CD14-positive monocyte (primary cell): ENCODE measurements at regions not wholly inside any gene's neighbourhood (a gene's known extent, or its start where the extent isn't known, plus 50 kb on each side); places are given as distances from the start of the nearest gene placed in this dataset.

Source experiments
- DNase-seq, 3 donors: peaks; one replicate each; pipeline ENCODE4 v3.0.0-alpha.2; 2011 to 2022
- H2AFZ ChIP-seq: 2 replicates; pipeline ENCODE4 v1.6.0; 2012; ENCODE audit warnings: mild to moderate bottlenecking, low read depth, low read length, inconsistent platforms; ENCODE audit not compliant: insufficient read depth, poor library complexity, severe bottlenecking
- H3K27ac ChIP-seq, 2 donors: 1 replicate in 1 of 2; 2 replicates in 1 of 2; pipeline ENCODE4 v1.5.1; 2012 to 2013; ENCODE audit warnings: low read length in 2 of 2, control low read depth in 1 of 2, inconsistent platforms in 1 of 2, low read depth in 1 of 2, mild to moderate bottlenecking in 1 of 2
- H3K27me3 ChIP-seq, 2 donors: one replicate each; pipeline versions ENCODE4 v1.6.0 to v1.6.1; 2011 to 2013; ENCODE audit warnings: low read length in 2 of 2; ENCODE audit not compliant: control insufficient read depth in 2 of 2, insufficient read depth in 2 of 2
- H3K36me3 ChIP-seq, 2 donors: replicated peaks in 1 of 2; 1 replicate in 1 of 2; 2 replicates in 1 of 2; pipeline versions ENCODE4 v1.5.1 to v1.6.1; 2012 to 2013; ENCODE audit warnings: low read length in 2 of 2, control low read depth in 1 of 2, inconsistent platforms in 1 of 2, mild to moderate bottlenecking in 1 of 2; ENCODE audit not compliant: insufficient read depth in 2 of 2, control insufficient read depth in 1 of 2
- H3K4me1 ChIP-seq, 2 donors: 1 replicate in 1 of 2; 2 replicates in 1 of 2; pipeline versions ENCODE4 v1.5.1 to v1.6.1; 2012 to 2013; ENCODE audit warnings: low read length in 2 of 2, control low read depth in 1 of 2, inconsistent platforms in 1 of 2, mild to moderate bottlenecking in 1 of 2, moderate library complexity in 1 of 2; ENCODE audit not compliant: insufficient read depth in 2 of 2, control insufficient read depth in 1 of 2
- H3K4me2 ChIP-seq: replicated peaks from 2 replicates; pipeline ENCODE3; 2012; ENCODE audit warnings: low read length, moderate library complexity, mild to moderate bottlenecking; ENCODE audit not compliant: poor library complexity, severe bottlenecking; ENCODE audit errors: extremely low read depth
- H3K4me3 ChIP-seq, 3 experiments: fragments of 200-600 bp in 1 of 3; sonication (generic) in 1 of 3; replicated peaks in 1 of 3; 1 replicate in 2 of 3; 2 replicates in 1 of 3; pipeline ENCODE4 v1.5.1; 2011 to 2013; ENCODE audit warnings: low read length in 3 of 3, mild to moderate bottlenecking in 3 of 3, control low read depth in 2 of 3, low read depth in 2 of 3, inconsistent platforms in 1 of 3, moderate library complexity in 1 of 3
- H3K79me2 ChIP-seq: 2 replicates; pipeline ENCODE4 v1.6.0; 2012; ENCODE audit warnings: mild to moderate bottlenecking, control low read depth, inconsistent platforms, low read length, moderate library complexity; ENCODE audit not compliant: insufficient read depth
- H3K9ac ChIP-seq: 2 replicates; pipeline ENCODE4 v1.6.0; 2017; ENCODE audit warnings: low read length, mild to moderate bottlenecking; ENCODE audit not compliant: insufficient read depth, poor library complexity, severe bottlenecking
- H3K9me3 ChIP-seq, 2 donors: replicated peaks in 1 of 2; 1 replicate in 1 of 2; 2 replicates in 1 of 2; pipeline versions ENCODE4 v1.5.1 to v1.6.1; 2012 to 2013; ENCODE audit warnings: low read length in 2 of 2, control low read depth in 1 of 2; ENCODE audit not compliant: control insufficient read depth in 1 of 2, insufficient read depth in 1 of 2
- H4K20me1 ChIP-seq: 2 replicates; pipeline ENCODE4 v1.6.0; 2012; ENCODE audit warnings: mild to moderate bottlenecking, low read length, control low read depth, moderate library complexity; ENCODE audit not compliant: insufficient read depth
- H3K27ac Mint-ChIP-seq, 7 donors: one replicate each; pipeline ENCODE4 v1.8.0; 2020; ENCODE audit warnings: mild to moderate bottlenecking in 7 of 7, mixed read lengths in 7 of 7, moderate library complexity in 6 of 7, inconsistent platforms in 2 of 7
- H3K27me3 Mint-ChIP-seq, 3 donors: one replicate each; pipeline ENCODE4 v1.8.0; 2021 to 2022; ENCODE audit warnings: low read depth in 3 of 3, mild to moderate bottlenecking in 3 of 3, mixed read lengths in 3 of 3, moderate library complexity in 3 of 3, inconsistent platforms in 1 of 3
- H3K36me3 Mint-ChIP-seq, 2 donors: one replicate each; pipeline ENCODE4 v1.8.0; 2020; ENCODE audit warnings: mixed read lengths in 2 of 2, inconsistent platforms in 1 of 2, mild to moderate bottlenecking in 1 of 2
- H3K4me1 Mint-ChIP-seq: one replicate; pipeline ENCODE4 v1.8.0; 2020; ENCODE audit warnings: mild to moderate bottlenecking, mixed read lengths
- H3K4me3 Mint-ChIP-seq, 2 donors: one replicate each; pipeline ENCODE4 v1.8.0; 2020; ENCODE audit warnings: mild to moderate bottlenecking in 2 of 2, mixed read lengths in 2 of 2, moderate library complexity in 1 of 2
- H3K9me3 Mint-ChIP-seq, 7 donors: one replicate each; pipeline ENCODE4 v1.8.0; 2020 to 2022; ENCODE audit warnings: mixed read lengths in 7 of 7, mild to moderate bottlenecking in 6 of 7, moderate library complexity in 6 of 7, inconsistent platforms in 2 of 7
- CTCF ChIP-seq: fragments of 200-600 bp; IDR thresholded peaks from one replicate; pipeline ENCODE4 v1.8.0; 2022; ENCODE audit warnings: antibody characterized with exemption, mild to moderate bottlenecking
- WGBS: methylation state at CpG from one replicate; pipeline ENCODE4 v1.1.5; 2013; ENCODE audit warnings: missing lambda C conversion rate; ENCODE audit not compliant: insufficient coverage; 5-methylcytosine and 5-hydroxymethylcytosine counted together
- intact Hi-C, 2 donors: fragments of 100-400 bp; cut with micrococcal nuclease; formaldehyde crosslinking; loops; one replicate each; pipeline versions ENCODE4 v1.15.0 to v1.15.1; 2023

DNA sequence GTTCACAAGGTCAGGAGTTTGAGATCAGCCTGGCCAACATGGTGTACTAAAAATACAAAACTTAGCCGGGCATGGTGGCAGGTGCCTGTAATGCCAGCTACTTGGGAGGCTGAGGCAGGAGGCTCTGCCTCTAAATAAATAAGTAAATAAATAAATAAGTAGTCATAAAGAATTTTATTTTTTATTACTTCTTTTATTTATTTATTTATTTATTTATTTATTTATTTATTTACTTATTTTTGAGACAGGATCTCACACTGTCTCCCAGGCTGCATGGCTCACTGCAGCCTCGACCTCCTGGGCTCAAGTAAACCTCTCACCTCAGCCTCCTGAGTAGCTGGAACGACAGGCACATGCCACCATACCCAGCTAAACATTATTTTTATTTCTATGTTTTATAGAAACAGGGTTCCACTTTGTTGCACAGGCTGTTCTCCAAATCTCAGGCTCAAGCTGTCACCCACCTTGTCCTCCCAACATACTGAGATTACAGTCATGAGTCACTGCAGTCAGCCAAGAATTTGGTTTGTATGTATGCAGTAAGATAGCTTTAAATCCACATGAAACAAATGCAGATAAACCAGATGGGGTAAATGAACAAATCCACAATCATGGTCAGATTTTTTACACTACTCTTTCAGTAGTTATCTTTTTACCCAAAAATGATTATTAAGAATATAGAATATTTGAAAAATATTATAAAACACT is 523.3 kb upstream of the RGS18 start:
- H3K36me3 Mint-ChIP-seq, result no peaks in the 10 kb centered on the region
- H3K4me1 Mint-ChIP-seq, result no peaks in the 10 kb centered on the region
- no peak overlapping the region for H2AFZ ChIP-seq
- H3K4me2 ChIP-seq, result no peak overlapping the region
- H3K4me3 Mint-ChIP-seq, result no peak overlapping the region
- H3K4me1 ChIP-seq, result no peaks in the 10 kb centered on the region
- no peak overlapping the region for H3K27ac ChIP-seq
- H3K9me3 Mint-ChIP-seq, result peaks cover 0 to 5% (median under 1%) of the 10 kb centered on the region in 7 donors
- H3K9ac ChIP-seq, result no peak overlapping the region
- TF ChIP-seq CTCF, result no peak
- peaks cover 0 to 1% of the 10 kb centered on the region in 2 donors for H3K9me3 ChIP-seq
- intact Hi-C loops, result no loop called here
- peaks cover 0 to 2% (median 0%) of the 10 kb centered on the region in 3 donors for H3K27me3 Mint-ChIP-seq
- H3K79me2 ChIP-seq, result no peaks in the 10 kb centered on the region
- no CpG with 5 or more reads among the region's 3 CpGs for WGBS
- no peaks in the 10 kb centered on the region for H3K36me3 ChIP-seq
- H3K27ac Mint-ChIP-seq, result no peak overlapping the region
- no peaks in the 10 kb centered on the region for H3K27me3 ChIP-seq
- no peak for DNase-seq
- H3K4me3 ChIP-seq, result no peak overlapping the region
- H4K20me1 ChIP-seq, result no peaks in the 10 kb centered on the region

- H3K27ac ChIP-seq, result no peak overlapping the region
- H3K4me1 Mint-ChIP-seq, result no peaks in the 10 kb centered on the region
- no peaks in the 10 kb centered on the region for H3K4me1 ChIP-seq
- H3K4me3 Mint-ChIP-seq, result no peak overlapping the region
- no peaks in the 10 kb centered on the region for H3K27me3 ChIP-seq
- H3K36me3 Mint-ChIP-seq, result no peaks in the 10 kb centered on the region
- no peak overlapping the region for H3K9ac ChIP-seq
- H3K9me3 ChIP-seq, result no peaks in the 10 kb centered on the region
- no peaks in the 10 kb centered on the region for H3K79me2 ChIP-seq
- intact Hi-C loops, result no loop called here
- no peak for TF ChIP-seq CTCF
- H3K9me3 Mint-ChIP-seq, result peaks cover 0 to 5% (median 0%) of the 10 kb centered on the region in 7 donors
- peaks cover 0 to 2% (median 0%) of the 10 kb centered on the region in 3 donors for H3K27me3 Mint-ChIP-seq
- DNase-seq, result no peak
- H3K27ac Mint-ChIP-seq, result no peak overlapping the region
- no peaks in the 10 kb centered on the region for H3K36me3 ChIP-seq
- no peak overlapping the region for H2AFZ ChIP-seq
- no peak overlapping the region for H3K4me3 ChIP-seq
- no peaks in the 10 kb centered on the region for H4K20me1 ChIP-seq
- H3K4me2 ChIP-seq, result no peak overlapping the region
These were observed 521.9 kb upstream of the RGS18 start for GRCh38 chr1:191636345-191636744.
